Esophagus muscularis mucosa (tissue), 4 donors: ENCODE measurements at regions not wholly inside any gene's neighbourhood (a gene's known extent, or its start where the extent isn't known, plus 50 kb on each side); places are given as distances from the start of the nearest gene placed in this dataset.

Experiments
- DNase-seq: peaks from one replicate; pipeline ENCODE4 v3.0.0-alpha.2; 2017; ENCODE audit errors: extremely low spot score
- H3K27ac ChIP-seq, 4 donors: fragments of 200-600 bp; sonication (generic); replicated peaks in 1 of 4; 1 replicate in 3 of 4; 2 replicates in 1 of 4; pipeline ENCODE4 v1.5.1; 2016 to 2019; ENCODE audit warnings: mild to moderate bottlenecking in 1 of 4
- H3K27me3 ChIP-seq, 4 donors: fragments of 200-600 bp; sonication (generic); one replicate each; pipeline versions ENCODE4 v1.5.1 to v1.6.0; 2016 to 2019
- H3K36me3 ChIP-seq, 4 donors: fragments of 200-600 bp; sonication (generic); one replicate each; pipeline ENCODE4 v1.5.1; 2016 to 2019
- H3K4me1 ChIP-seq, 4 donors: fragments of 200-600 bp; sonication (generic); one replicate each; pipeline ENCODE4 v1.5.1; 2016 to 2019
- H3K4me3 ChIP-seq, 4 donors: fragments of 200-600 bp; sonication (generic); 1 replicate in 2 of 4; 2 replicates in 2 of 4; pipeline ENCODE4 v1.5.1; 2016 to 2019; ENCODE audit warnings: mild to moderate bottlenecking in 4 of 4, moderate library complexity in 1 of 4
- H3K9me3 ChIP-seq, 4 donors: fragments of 200-600 bp; sonication (generic); 1 replicate in 3 of 4; 2 replicates in 1 of 4; pipeline ENCODE4 v1.5.1; 2016 to 2019
- EP300 ChIP-seq: sonication (generic); formaldehyde crosslinking; IDR thresholded peaks from one replicate; pipeline ENCODE4 v1.6.1; 2017; ENCODE audit warnings: antibody characterized with exemption
- POLR2A ChIP-seq: fragments of 450-650 bp; IDR thresholded peaks from one replicate; pipeline ENCODE4 v1.6.1; 2017; ENCODE audit warnings: antibody characterized with exemption, moderate library complexity, mild to moderate bottlenecking, low read depth
- POLR2AphosphoS5 ChIP-seq, 2 donors: sonication (generic); formaldehyde crosslinking; IDR thresholded peaks; one replicate each; pipeline ENCODE4 v1.6.1; 2017; ENCODE audit warnings: antibody characterized with exemption in 2 of 2
- WGBS: methylation state at CpG from one replicate; pipeline ENCODE4 v1.1.5; 2018; 5-methylcytosine and 5-hydroxymethylcytosine counted together
- intact Hi-C: fragments of 100-400 bp; cut with DNase I; formaldehyde crosslinking; loops from one replicate; pipeline ENCODE4 v1.15.1; 2023
- TF ChIP-seq, protein P1 (sequence below), 3 experiments: fragments of 200-600 bp in 2 of 3; fragments of 450-650 bp in 1 of 3; sonication (generic) in 2 of 3; IDR thresholded peaks; one replicate each; pipeline ENCODE4 v1.5.1; 2017 to 2019; ENCODE audit warnings: antibody characterized with exemption in 3 of 3, mild to moderate bottlenecking in 2 of 3, moderate library complexity in 1 of 3

DNA sequence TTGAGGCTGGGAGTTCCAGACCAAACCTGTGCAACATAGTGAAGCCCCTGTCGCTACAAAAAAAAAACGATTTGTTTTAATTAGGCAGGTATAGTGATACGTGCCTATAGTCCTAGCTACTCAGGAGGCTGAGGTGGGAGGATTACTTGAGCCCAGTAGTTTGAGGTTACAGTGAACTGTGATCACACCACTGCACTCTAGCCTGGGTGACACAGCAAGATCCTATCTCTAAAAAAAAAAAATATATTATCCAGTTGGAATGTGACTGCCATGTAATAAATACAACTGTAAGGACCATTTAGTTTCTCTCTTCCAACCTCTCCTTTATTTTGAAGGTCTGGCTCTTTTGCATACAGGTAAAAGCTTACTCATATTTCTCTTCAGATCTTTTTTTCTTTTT, 571.5 kb downstream of the UTRN start:
- Histone ChIP-seq H3K4me1 (no peaks in the 10 kb centered on the region), H3K4me3 (no peak overlapping the region), H3K27ac (no peak overlapping the region), H3K9me3 (no peaks in the 10 kb centered on the region), H3K27me3 (no peaks in the 10 kb centered on the region), H3K36me3 (peaks cover 0 to 10% (median 6%) of the 10 kb centered on the region in 4 donors)
- TF ChIP-seq POLR2AphosphoS5 (IDR thresholded peaks at IDR 0.05) (no peak), POLR2A (no peak), EP300 (no peak)
- TF ChIP-seq, protein P1, sequence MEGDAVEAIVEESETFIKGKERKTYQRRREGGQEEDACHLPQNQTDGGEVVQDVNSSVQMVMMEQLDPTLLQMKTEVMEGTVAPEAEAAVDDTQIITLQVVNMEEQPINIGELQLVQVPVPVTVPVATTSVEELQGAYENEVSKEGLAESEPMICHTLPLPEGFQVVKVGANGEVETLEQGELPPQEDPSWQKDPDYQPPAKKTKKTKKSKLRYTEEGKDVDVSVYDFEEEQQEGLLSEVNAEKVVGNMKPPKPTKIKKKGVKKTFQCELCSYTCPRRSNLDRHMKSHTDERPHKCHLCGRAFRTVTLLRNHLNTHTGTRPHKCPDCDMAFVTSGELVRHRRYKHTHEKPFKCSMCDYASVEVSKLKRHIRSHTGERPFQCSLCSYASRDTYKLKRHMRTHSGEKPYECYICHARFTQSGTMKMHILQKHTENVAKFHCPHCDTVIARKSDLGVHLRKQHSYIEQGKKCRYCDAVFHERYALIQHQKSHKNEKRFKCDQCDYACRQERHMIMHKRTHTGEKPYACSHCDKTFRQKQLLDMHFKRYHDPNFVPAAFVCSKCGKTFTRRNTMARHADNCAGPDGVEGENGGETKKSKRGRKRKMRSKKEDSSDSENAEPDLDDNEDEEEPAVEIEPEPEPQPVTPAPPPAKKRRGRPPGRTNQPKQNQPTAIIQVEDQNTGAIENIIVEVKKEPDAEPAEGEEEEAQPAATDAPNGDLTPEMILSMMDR (IDR thresholded peaks at IDR 0.05) = no peak
- DNase-seq = no peak
- intact Hi-C loops = no loop called here
- WGBS = 93% methylated on average over 3 of the region's 3 CpGs

DNA sequence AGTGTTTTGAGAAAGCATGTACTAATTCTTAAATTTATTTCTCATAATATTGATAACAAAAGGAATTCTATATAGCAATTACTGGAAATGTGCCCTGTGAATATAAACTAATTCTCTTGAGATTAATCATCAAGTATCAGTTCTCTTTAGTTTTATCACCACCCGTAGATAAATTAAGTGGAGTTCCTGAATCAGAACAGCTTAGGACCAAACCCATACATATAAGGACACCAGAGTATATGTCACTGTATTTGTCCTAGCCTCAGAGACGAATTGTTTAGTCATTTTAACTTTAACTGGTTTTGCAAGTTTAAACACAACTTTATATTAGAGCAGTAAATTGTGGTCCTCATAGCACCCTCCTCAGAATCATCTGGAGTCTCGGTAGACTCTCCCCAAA, 572.0 kb downstream of the UTRN start:
- Histone ChIP-seq H3K4me3 (no peak overlapping the region), H3K27ac (no peak overlapping the region), H3K9me3 (no peaks in the 10 kb centered on the region), H3K4me1 (no peaks in the 10 kb centered on the region), H3K36me3 (peaks cover 0 to 5% (median 2%) of the 10 kb centered on the region in 4 donors), H3K27me3 (no peaks in the 10 kb centered on the region)
- 66% methylated on average over 3 of the region's 3 CpGs for WGBS
- DNase-seq = no peak
- intact Hi-C loops = no loop called here
- no peak for TF ChIP-seq POLR2AphosphoS5 (IDR thresholded peaks at IDR 0.05)

DNA sequence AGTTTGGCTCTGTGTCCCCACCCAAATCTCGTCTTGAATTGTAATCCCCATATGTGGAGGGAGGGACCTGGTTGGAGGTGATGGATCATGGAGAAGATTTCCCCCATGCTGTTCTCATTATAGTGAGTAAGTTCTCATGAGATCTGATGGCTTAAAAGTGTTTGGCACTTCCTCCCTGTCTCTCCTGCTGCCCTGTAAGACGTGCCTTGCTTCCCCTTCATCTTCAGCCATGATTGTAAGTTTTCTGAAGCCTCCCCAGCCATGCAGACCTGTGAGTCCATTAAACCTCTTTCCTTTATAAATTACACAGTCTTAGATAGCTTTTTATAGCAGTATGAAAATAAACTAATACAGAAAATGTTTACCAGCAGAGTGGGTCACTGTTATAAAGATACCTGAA, 577.6 kb downstream of the UTRN start:
- DNase-seq = no peak
- 77% methylated on average over 2 of the region's 2 CpGs for WGBS
- no peak overlapping the region for H3K27ac ChIP-seq
- H3K36me3 ChIP-seq = no peaks in the 10 kb centered on the region
- no peak for TF ChIP-seq POLR2A
- TF ChIP-seq POLR2AphosphoS5 (IDR thresholded peaks at IDR 0.05) = no peak
- TF ChIP-seq EP300 = no peak
- TF ChIP-seq, protein P1 (IDR thresholded peaks at IDR 0.05) = no peak
- H3K4me3 ChIP-seq = no peak overlapping the region
- intact Hi-C loops = no loop called here
- H3K9me3 ChIP-seq = peaks cover 0 to 4% (median 0%) of the 10 kb centered on the region in 4 donors
- H3K4me1 ChIP-seq = no peaks in the 10 kb centered on the region
- no peaks in the 10 kb centered on the region for H3K27me3 ChIP-seq

DNA sequence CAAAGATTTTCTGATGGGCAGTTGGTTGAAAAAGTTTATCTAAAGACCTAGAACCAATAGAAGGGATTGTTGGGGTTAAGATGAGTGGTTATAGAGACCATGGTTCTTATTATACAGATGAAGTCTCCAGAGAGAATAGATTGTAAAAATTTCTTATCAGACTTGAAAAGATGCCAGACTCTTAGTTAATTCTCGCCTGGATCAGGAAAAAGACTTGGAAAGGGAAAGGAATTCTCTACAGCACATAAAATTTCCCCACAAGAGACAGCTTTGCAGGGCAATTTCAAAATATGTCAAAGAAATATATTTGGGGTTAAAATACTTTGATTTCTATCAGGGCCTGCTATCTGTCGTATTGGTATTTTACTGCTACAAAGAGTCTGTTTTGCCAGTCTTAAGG, 582.6 kb downstream of the UTRN start:
- no peaks in the 10 kb centered on the region for H3K27me3 ChIP-seq
- TF ChIP-seq POLR2AphosphoS5 (IDR thresholded peaks at IDR 0.05) = no peak
- TF ChIP-seq POLR2A = no peak
- TF ChIP-seq, protein P1 (IDR thresholded peaks at IDR 0.05) = no peak
- no peak for TF ChIP-seq EP300
- intact Hi-C loops = no loop called here
- H3K9me3 ChIP-seq = peaks cover 0 to 4% (median 0%) of the 10 kb centered on the region in 4 donors
- DNase-seq = no peak
- 69% methylated on average over 2 of the region's 2 CpGs for WGBS
- no peaks in the 10 kb centered on the region for H3K4me1 ChIP-seq
- H3K36me3 ChIP-seq = no peaks in the 10 kb centered on the region
- H3K27ac ChIP-seq = no peak overlapping the region
- no peak overlapping the region for H3K4me3 ChIP-seq

DNA sequence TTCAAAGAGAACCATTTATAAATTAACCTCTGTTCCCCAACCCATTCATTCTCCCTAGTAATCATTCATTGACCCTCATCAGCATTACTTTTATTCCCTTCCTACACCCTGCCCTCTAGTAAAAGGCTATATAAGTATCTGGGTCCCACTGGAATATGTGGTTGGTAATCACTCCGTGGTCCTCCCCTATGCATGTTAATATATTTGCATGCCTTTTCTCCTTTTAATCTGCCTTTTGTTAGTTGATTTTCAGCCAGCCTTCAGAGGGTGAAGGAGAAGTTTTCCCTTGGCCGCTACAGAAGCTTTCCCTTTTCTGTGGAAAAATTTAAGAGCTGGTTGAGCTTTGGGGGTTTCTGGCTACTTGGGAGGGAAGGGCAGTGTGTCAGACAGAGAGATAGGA, 585.6 kb downstream of the UTRN start:
- intact Hi-C loops = no loop called here

More for the DNA sequence above, 585.6 kb downstream of the UTRN start:
- whole genome bisulfite sequencing = 54% methylated on average over 2 of the region's 2 CpGs
- no peak overlapping the region for H3K4me3 ChIP-seq
- no peaks in the 10 kb centered on the region for H3K9me3 ChIP-seq
- no peak for DNase-seq
- TF ChIP-seq, protein P1 (IDR thresholded peaks at IDR 0.05) = no peak
- TF ChIP-seq EP300 (no peak), POLR2AphosphoS5 (IDR thresholded peaks at IDR 0.05) (no peak), POLR2A (no peak)
- no peaks in the 10 kb centered on the region for H3K4me1 ChIP-seq
- no peaks in the 10 kb centered on the region for H3K27me3 ChIP-seq
- no peak overlapping the region for H3K27ac ChIP-seq
- H3K36me3 ChIP-seq = no peaks in the 10 kb centered on the region
